HG03432 (cell line): ENCODE measurements at regions not wholly inside any gene's neighbourhood (a gene's known extent, or its start where the extent isn't known, plus 50 kb on each side); places are given as distances from the start of the nearest gene placed in this dataset.

Experiments used
- ATAC-seq: cut with Tn5 transposase; IDR thresholded peaks from one replicate; pipeline ENCODE4 v1.9.1; 2021; ENCODE audit warnings: mild to moderate bottlenecking, moderate library complexity; ENCODE audit not compliant: unreplicated experiment

- ATAC-seq: no peak
These were observed 190.4 kb upstream of the ARG1 start for GRCh38 chr6:131382631-131383030.

DNA sequence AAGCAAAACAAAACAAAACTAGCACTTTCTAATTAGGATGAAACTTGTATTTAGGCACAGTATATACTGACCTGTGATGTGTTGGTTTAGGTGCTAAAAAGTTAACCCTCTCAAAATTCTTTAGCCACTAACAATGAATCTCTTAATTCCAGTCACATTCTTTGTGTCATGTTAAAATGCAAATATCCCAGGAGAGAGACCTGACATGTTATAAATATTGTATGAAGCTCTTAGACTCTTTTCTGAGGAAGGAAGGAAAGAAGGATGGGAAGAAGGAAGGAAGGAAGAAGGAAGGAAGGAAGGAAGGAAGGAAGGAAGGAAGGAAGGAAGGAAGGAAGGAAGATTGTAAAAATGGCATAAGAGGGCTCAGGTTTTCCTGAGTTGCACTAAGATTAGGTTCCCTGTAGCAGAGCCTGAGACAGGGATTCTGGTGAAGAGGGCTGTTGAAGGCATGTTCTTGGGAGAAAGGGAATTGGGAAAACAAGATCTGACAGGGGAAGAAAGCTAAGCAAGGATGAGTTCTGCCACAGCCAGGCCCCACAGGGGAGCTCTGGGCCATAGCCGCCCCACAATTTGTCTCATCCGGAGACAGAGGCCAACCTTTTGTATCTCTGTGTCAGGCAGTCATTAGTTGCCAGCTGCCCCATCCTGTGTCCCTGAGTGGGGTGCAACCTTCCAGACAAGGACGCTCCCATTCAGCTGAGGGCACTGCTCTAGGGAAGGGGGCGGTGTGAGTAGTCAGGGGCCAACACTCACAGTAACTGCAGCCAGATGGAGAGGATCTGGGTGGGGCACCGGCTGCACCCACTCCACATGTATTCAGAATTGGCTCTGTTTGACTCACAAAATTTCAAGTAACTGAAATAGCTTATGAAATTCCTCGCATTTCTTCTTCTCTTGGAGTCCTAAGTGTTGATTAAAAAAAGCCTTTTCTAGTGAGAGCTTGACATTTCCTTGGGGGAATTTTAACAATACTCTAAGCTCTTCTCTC, 189.3 kb upstream of the ARG1 start:
- no peak for ATAC-seq

GRCh38 chr6:131387562-131388447, 185.2 kb upstream of the ARG1 start:
- no peak for ATAC-seq

GRCh38 chr6:131390322-131390721, 182.7 kb upstream of the ARG1 start:
- ATAC-seq: no peak

DNA sequence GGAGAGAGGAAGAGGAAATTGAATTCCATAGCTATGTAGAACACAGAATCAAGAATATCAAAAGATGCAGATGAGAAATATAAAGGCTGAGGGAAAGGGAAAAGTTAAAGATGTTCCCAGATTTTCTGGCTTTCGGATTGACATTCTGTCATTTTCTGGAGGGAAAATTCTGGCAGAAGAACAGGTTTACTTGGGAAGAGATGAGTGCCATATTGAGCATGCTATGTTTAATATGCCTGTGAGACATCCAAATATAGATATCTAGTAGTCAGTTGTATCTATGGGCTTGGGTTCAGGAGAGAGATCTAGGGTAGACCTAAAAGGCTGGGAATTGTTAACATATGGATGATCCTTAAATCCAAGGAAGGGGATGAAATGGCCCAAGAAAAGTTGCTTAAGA, 181.9 kb upstream of the ARG1 start:
- ATAC-seq: no peak

- ATAC-seq: no peak
These were observed 179.6 kb upstream of the ARG1 start for GRCh38 chr6:131393433-131393832.

DNA sequence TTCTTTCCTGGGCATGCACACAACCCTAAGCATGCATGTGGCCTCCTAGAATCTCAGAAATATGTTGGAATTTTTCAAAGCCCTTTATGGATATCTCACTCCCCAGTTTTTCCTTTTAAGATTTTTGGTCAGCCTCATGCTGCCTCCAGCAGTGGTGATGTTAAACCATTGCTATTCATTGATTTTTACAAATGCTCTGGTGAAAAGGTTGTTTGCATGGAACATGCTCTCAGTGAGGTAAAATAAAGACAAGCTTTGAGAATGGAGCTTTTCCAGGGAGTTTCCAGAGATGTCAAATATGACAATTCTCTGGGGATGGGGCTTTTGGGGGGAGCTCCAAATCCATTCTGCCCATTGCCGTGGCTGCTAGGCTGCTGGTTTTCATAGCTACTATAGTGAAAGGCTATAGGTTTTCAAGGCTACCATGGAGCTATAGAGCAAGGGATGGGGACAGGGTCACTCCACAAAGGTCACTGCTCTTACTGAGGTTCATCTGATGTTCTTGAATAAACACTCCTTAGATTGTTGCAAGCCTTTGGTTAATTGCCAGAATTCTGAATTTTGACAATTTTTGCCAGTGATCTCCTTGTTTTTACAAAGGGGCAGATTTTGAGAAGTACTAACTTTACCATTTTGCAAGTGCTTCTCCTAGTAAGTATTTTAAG, 178.1 kb upstream of the ARG1 start:
- ATAC-seq: no peak

GRCh38 chr6:131398176-131398575, 174.8 kb upstream of the ARG1 start:
- no peak for ATAC-seq

DNA sequence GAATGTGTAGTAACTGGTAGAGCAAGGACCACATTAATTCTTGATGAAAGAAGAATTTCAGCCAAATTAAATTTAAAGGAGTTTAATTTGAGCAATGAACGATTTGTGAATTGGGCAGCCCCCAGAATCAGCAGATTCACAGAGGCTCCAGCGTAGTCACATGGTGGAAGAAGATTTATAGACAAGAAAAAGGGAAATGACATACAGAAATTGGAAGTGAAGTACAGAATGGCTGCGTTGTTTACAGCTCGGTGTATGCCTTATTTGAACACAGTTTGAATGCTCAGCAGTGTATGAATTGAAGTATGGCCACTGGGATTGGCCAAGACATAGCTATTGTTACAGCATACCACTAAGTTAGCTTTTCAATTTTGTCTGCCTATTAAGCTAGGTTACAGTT, 173.6 kb upstream of the ARG1 start:
- ATAC-seq: no peak

DNA sequence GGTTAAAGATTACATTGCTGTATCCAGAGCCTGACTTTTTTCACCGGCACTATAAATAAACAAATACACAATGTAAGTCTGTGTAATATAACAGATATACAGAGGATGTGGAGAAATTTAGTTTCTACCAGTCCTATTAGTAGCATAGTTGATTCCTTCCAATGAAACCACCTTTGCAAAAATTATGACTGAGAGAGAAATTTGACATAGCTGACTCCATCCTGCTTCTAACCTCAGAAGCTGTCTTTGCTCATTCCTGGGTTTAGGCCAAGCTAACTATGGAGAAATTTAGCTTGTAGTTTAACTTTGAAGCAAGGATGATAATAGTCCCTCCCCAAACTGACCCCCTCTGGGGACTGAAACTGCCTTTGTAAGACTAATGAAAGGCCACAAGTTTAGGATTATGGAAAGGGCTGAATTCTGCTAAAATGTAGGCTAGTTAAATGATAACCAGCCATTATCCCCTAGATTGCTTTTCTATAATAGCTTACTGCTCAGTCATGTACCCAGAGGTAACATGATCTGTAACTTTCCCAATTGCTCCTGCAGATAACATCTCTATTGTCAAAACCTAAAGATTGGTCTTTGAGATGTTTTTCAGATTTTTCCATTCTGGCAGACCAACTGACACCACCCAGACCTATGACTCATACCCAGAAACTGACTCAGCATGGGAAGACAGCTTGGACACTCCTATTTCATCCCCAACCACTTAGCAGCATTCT, 172.8 kb upstream of the ARG1 start:
- ATAC-seq: no peak

GRCh38 chr6:131400779-131401496, 172.1 kb upstream of the ARG1 start:
- ATAC-seq: no peak

- no peak for ATAC-seq
These were observed 164.2 kb upstream of the ARG1 start for GRCh38 chr6:131408811-131409210.

GRCh38 chr6:131410785-131411184, 162.2 kb upstream of the ARG1 start:
- no peak for ATAC-seq

- no peak for ATAC-seq
These were observed 159.8 kb upstream of the ARG1 start for GRCh38 chr6:131412960-131413830.

DNA sequence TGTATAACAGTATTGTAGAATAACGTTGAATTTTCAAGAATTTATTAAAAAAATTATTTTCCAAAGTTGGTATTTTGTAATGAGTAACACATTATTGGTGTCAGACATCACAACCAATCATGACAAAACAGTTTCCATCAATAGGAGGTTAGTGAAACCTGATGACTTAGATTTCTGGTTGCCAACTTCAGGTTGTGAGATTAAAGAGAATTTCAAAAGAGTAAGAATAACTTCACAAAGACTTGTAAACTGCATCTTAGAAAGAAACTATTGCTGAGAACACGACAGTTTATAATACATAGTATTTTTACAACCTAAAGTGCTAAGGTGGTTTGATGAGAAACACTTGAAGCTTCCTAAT, 159.2 kb upstream of the ARG1 start:
- no peak for ATAC-seq

GRCh38 chr6:131414956-131415355, 158.1 kb upstream of the ARG1 start:
- no peak for ATAC-seq

- ATAC-seq: no peak
These were observed 154.6 kb upstream of the ARG1 start for GRCh38 chr6:131418441-131418840.

DNA sequence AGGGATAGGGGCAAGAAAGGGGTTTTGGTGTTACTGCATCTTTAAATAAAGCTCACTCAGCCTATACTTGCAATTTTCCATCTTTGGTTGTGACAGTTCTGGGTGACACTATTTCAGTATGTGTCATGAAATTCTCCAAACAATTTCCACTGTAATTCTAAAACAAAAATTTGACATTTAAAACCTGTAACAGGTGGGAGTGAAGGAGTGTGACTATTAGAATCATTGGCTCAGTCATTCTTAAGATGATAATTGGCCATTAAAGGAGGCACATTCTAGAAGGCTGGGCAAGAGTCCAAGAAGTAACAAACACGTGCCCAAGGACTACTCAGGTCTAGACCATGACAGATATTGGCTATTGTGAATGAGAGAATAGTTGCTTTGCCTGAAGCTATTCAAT, 153.3 kb upstream of the ARG1 start:
- ATAC-seq: no peak

- no peak for ATAC-seq
These were observed 149.0 kb upstream of the ARG1 start for GRCh38 chr6:131424016-131424415.
